Esophagus (tissue), 2 donors: ENCODE measurements at regions not wholly inside any gene's neighbourhood (a gene's known extent, or its start where the extent isn't known, plus 50 kb on each side); places are given as distances from the start of the nearest gene placed in this dataset.

Source experiments
- H3K27ac ChIP-seq, 2 donors: one replicate each; pipeline ENCODE4 v1.5.1; 2013; ENCODE audit warnings: low read depth in 2 of 2, mild to moderate bottlenecking in 2 of 2, inconsistent platforms in 1 of 2, low read length in 1 of 2, moderate library complexity in 1 of 2
- H3K27me3 ChIP-seq, 2 donors: one replicate each; pipeline ENCODE4 v1.6.1; 2013; ENCODE audit warnings: low read length in 2 of 2, control low read depth in 1 of 2, mild to moderate bottlenecking in 1 of 2; ENCODE audit not compliant: insufficient read depth in 2 of 2, control insufficient read depth in 1 of 2
- H3K36me3 ChIP-seq, 2 donors: one replicate each; pipeline ENCODE4 v1.6.1; 2013; ENCODE audit warnings: low read length in 1 of 2; ENCODE audit not compliant: control insufficient read depth in 2 of 2, insufficient read depth in 2 of 2
- H3K4me1 ChIP-seq, 2 donors: one replicate each; pipeline ENCODE4 v1.6.1; 2013; ENCODE audit warnings: low read length in 1 of 2; ENCODE audit not compliant: control insufficient read depth in 2 of 2, insufficient read depth in 2 of 2
- H3K4me3 ChIP-seq, 2 donors: one replicate each; pipeline ENCODE4 v1.5.1; 2013; ENCODE audit warnings: low read length in 2 of 2, mild to moderate bottlenecking in 2 of 2, low read depth in 1 of 2, moderate library complexity in 1 of 2
- H3K9me3 ChIP-seq, 2 donors: one replicate each; pipeline ENCODE4 v1.6.1; 2013; ENCODE audit warnings: mild to moderate bottlenecking in 2 of 2, low read depth in 1 of 2, low read length in 1 of 2, moderate library complexity in 1 of 2; ENCODE audit not compliant: control insufficient read depth in 2 of 2, insufficient read depth in 1 of 2
- WGBS, 2 donors: extraction: QIAGEN DNeasy Blood & Tissue Kit; methylation state at CpG; one replicate each; pipeline ENCODE4 v1.1.7; 2013; 5-methylcytosine and 5-hydroxymethylcytosine counted together
- donor health status: healthy with polysubstance abuse.
- donor health status: Bipolar disorder and iron deficiency.

- H3K27ac ChIP-seq, result no peak overlapping the region
- H3K9me3 ChIP-seq, result no peaks in the 10 kb centered on the region
- no peaks in the 10 kb centered on the region for H3K36me3 ChIP-seq
- H3K27me3 ChIP-seq, result no peaks in the 10 kb centered on the region
- H3K4me3 ChIP-seq, result no peak overlapping the region
- 72 to 87% methylated on average over 7 of the region's 7 CpGs for whole genome bisulfite sequencing, 2 donors
- peaks cover 3 to 4% of the 10 kb centered on the region in 2 donors for H3K4me1 ChIP-seq
Observed at GRCh38 chr7:442457-442856, 77.2 kb downstream of the PDGFA start.

GRCh38 chr7:443279-443833 lies 76.3 kb downstream of the PDGFA start:
- Histone ChIP-seq H3K4me1 (peaks cover 3 to 4% of the 10 kb centered on the region in 2 donors), H3K9me3 (no peaks in the 10 kb centered on the region), H3K27me3 (no peaks in the 10 kb centered on the region), H3K36me3 (no peaks in the 10 kb centered on the region), H3K27ac (no peak overlapping the region), H3K4me3 (no peak overlapping the region)
- WGBS, 2 donors, result 83 to 88% methylated on average over 1 of the region's 1 CpG

- H3K27me3 ChIP-seq, result no peaks in the 10 kb centered on the region
- H3K4me1 ChIP-seq, result peaks cover 3 to 4% of the 10 kb centered on the region in 2 donors
- no peaks in the 10 kb centered on the region for H3K9me3 ChIP-seq
- no peak overlapping the region for H3K27ac ChIP-seq
- H3K4me3 ChIP-seq, result no peak overlapping the region
- no peaks in the 10 kb centered on the region for H3K36me3 ChIP-seq
- WGBS, 2 donors, result 25 to 57% methylated on average over 8 of the region's 8 CpGs
Observed at GRCh38 chr7:444606-445005, 75.0 kb downstream of the PDGFA start.

GRCh38 chr7:445020-445419 lies 74.6 kb downstream of the PDGFA start:
- Histone ChIP-seq H3K4me3 (no peak overlapping the region), H3K36me3 (no peaks in the 10 kb centered on the region), H3K9me3 (no peaks in the 10 kb centered on the region), H3K27me3 (no peaks in the 10 kb centered on the region), H3K27ac (no peak overlapping the region), H3K4me1 (peaks cover 3 to 4% of the 10 kb centered on the region in 2 donors)
- 85 to 94% methylated on average over 12 to 14 of the region's 14 CpGs for WGBS, 2 donors

GRCh38 chr7:445563-446288 lies 73.9 kb downstream of the PDGFA start:
- Histone ChIP-seq H3K27ac (no peak overlapping the region), H3K36me3 (no peaks in the 10 kb centered on the region), H3K4me3 (no peak overlapping the region), H3K27me3 (no peaks in the 10 kb centered on the region), H3K9me3 (no peaks in the 10 kb centered on the region), H3K4me1 (peaks cover 3 to 4% of the 10 kb centered on the region in 2 donors)
- WGBS, 2 donors, result 67 to 71% methylated on average over 14 of the region's 14 CpGs

- no peak overlapping the region for H3K4me3 ChIP-seq
- no peaks in the 10 kb centered on the region for H3K27me3 ChIP-seq
- H3K9me3 ChIP-seq, result no peaks in the 10 kb centered on the region
- peaks cover 3 to 4% of the 10 kb centered on the region in 2 donors for H3K4me1 ChIP-seq
- H3K36me3 ChIP-seq, result no peaks in the 10 kb centered on the region
- H3K27ac ChIP-seq, result no peak overlapping the region
- 84 to 87% methylated on average over 29 of the region's 29 CpGs for WGBS, 2 donors
Observed at GRCh38 chr7:446289-446935, 73.2 kb downstream of the PDGFA start.
